Ishikawa (cell line): ENCODE measurements at regions not wholly inside any gene's neighbourhood (a gene's known extent, or its start where the extent isn't known, plus 50 kb on each side); places are given as distances from the start of the nearest gene placed in this dataset.

Experiments used
- CEBPB ChIP-seq: IDR thresholded peaks from 2 replicates; pipeline ENCODE4 v1.6.1; 2012
- CREB1 ChIP-seq: IDR thresholded peaks from 2 replicates; pipeline ENCODE4 v1.6.1; 2012; ENCODE audit warnings: low read depth
- EGR1 ChIP-seq: IDR thresholded peaks from 2 replicates; pipeline ENCODE4 v1.6.1; 2012
- EP300 ChIP-seq: IDR thresholded peaks from 2 replicates; pipeline ENCODE4 v1.6.1; 2012; ENCODE audit warnings: borderline replicate concordance
- FOXM1 ChIP-seq: IDR thresholded peaks from 2 replicates; pipeline ENCODE4 v1.6.1; 2012; ENCODE audit warnings: low read depth, borderline replicate concordance
- MAX ChIP-seq: IDR thresholded peaks from 2 replicates; pipeline ENCODE4 v1.6.1; 2012
- NFIC ChIP-seq: IDR thresholded peaks from 2 replicates; pipeline ENCODE4 v1.6.1; 2012
- RAD21 ChIP-seq: IDR thresholded peaks from 2 replicates; pipeline ENCODE4 v1.6.1; 2012; ENCODE audit warnings: low read depth
- TAF1 ChIP-seq: IDR thresholded peaks from 2 replicates; pipeline ENCODE4 v1.6.1; 2012; ENCODE audit warnings: low read depth, mild to moderate bottlenecking
- TEAD4 ChIP-seq: IDR thresholded peaks from 2 replicates; pipeline ENCODE4 v1.6.1; 2012
- YY1 ChIP-seq: IDR thresholded peaks from 2 replicates; pipeline ENCODE4 v1.6.1; 2012; ENCODE audit warnings: low read depth
- ZBTB7A ChIP-seq: IDR thresholded peaks from 2 replicates; pipeline ENCODE4 v1.6.1; 2012; ENCODE audit warnings: low read depth
- TF ChIP-seq, protein P1 (sequence below): IDR thresholded peaks from 2 replicates; pipeline ENCODE4 v1.6.1; 2012; ENCODE audit warnings: low read depth, mild to moderate bottlenecking

DNA sequence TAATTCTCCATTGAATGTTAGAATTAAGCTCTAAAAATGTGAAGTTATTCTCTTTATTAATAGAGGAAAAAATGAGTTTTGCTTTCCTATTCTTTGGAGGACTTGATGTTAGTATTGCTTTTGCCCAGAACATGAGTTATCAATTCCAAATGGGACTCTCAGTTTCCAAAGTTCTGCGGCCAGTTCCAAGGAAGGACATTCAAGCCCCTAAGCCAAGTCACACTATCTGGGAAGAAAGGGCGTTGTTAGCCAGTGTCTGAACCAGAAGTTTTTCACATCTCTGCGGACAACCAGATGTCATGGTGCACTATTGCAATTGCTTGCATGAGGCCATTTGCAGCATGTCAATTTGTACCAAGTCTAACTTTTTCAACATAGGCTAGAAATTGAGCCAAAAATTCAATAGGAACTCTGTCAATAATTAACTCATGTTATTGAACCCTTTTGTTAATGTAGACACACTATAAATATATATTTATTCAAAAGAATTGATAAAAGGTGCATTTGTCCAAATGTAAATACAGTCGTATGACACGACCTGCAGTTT is 183.3 kb upstream of the PIK3R1 start:
- TF ChIP-seq ZBTB7A (no peak), FOXM1 (no peak), CEBPB (no peak), NFIC (no peak), YY1 (no peak), CREB1 (no peak), EP300 (no peak), RAD21 (no peak), TAF1 (no peak), EGR1 (no peak), TEAD4 (no peak), MAX (no peak)
- TF ChIP-seq, protein P1, sequence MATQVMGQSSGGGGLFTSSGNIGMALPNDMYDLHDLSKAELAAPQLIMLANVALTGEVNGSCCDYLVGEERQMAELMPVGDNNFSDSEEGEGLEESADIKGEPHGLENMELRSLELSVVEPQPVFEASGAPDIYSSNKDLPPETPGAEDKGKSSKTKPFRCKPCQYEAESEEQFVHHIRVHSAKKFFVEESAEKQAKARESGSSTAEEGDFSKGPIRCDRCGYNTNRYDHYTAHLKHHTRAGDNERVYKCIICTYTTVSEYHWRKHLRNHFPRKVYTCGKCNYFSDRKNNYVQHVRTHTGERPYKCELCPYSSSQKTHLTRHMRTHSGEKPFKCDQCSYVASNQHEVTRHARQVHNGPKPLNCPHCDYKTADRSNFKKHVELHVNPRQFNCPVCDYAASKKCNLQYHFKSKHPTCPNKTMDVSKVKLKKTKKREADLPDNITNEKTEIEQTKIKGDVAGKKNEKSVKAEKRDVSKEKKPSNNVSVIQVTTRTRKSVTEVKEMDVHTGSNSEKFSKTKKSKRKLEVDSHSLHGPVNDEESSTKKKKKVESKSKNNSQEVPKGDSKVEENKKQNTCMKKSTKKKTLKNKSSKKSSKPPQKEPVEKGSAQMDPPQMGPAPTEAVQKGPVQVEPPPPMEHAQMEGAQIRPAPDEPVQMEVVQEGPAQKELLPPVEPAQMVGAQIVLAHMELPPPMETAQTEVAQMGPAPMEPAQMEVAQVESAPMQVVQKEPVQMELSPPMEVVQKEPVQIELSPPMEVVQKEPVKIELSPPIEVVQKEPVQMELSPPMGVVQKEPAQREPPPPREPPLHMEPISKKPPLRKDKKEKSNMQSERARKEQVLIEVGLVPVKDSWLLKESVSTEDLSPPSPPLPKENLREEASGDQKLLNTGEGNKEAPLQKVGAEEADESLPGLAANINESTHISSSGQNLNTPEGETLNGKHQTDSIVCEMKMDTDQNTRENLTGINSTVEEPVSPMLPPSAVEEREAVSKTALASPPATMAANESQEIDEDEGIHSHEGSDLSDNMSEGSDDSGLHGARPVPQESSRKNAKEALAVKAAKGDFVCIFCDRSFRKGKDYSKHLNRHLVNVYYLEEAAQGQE = no peak
